Lung (tissue), 11 donors: ENCODE measurements at regions not wholly inside any gene's neighbourhood (a gene's known extent, or its start where the extent isn't known, plus 50 kb on each side); places are given as distances from the start of the nearest gene placed in this dataset.
A peak's percentile ranks its signal among the peaks of the same experiment; 100 is the strongest.

Experiments
- ATAC-seq: fragments of 200-7000 bp; cut with Tn5 transposase; one replicate; pipeline ENCODE4 v1.9.1; 2020; ENCODE audit warnings: moderate number of reproducible peaks; ENCODE audit not compliant: insufficient read depth, low FRiP score
- DNase-seq, 3 donors: peaks; one replicate each; pipeline ENCODE4 v3.0.0-alpha.2; 2013 to 2017
- H3K27ac ChIP-seq, 2 donors: one replicate each; pipeline ENCODE4 v1.5.1; 2013; ENCODE audit warnings: mild to moderate bottlenecking in 2 of 2, moderate library complexity in 2 of 2, control low read depth in 1 of 2, inconsistent platforms in 1 of 2, low read depth in 1 of 2, low read length in 1 of 2
- H3K27me3 ChIP-seq, 3 donors: one replicate each; pipeline ENCODE4 v1.5.1; 2013; ENCODE audit warnings: low read length in 2 of 3; ENCODE audit not compliant: control insufficient read depth in 3 of 3, insufficient read depth in 3 of 3
- H3K36me3 ChIP-seq, 4 donors: one replicate each; pipeline ENCODE4 v1.5.1; 2013; ENCODE audit warnings: low read length in 4 of 4, mild to moderate bottlenecking in 1 of 4, moderate library complexity in 1 of 4; ENCODE audit not compliant: control insufficient read depth in 4 of 4, insufficient read depth in 4 of 4
- H3K4me1 ChIP-seq, 5 donors: one replicate each; pipeline ENCODE4 v1.5.1; 2013; ENCODE audit warnings: low read length in 5 of 5, mild to moderate bottlenecking in 2 of 5, moderate library complexity in 1 of 5; ENCODE audit not compliant: control insufficient read depth in 5 of 5, insufficient read depth in 5 of 5
- H3K4me3 ChIP-seq: one replicate; pipeline ENCODE4 v1.5.1; 2013; ENCODE audit warnings: mild to moderate bottlenecking, control low read depth, moderate library complexity
- H3K9ac ChIP-seq, 2 donors: one replicate each; pipeline ENCODE4 v1.5.1; 2013; ENCODE audit warnings: low read length in 2 of 2, control low read depth in 1 of 2; ENCODE audit not compliant: insufficient read depth in 1 of 2
- H3K9me3 ChIP-seq, 4 donors: one replicate each; pipeline ENCODE4 v1.5.1; 2013; ENCODE audit warnings: low read length in 3 of 4, mild to moderate bottlenecking in 1 of 4, moderate library complexity in 1 of 4; ENCODE audit not compliant: control insufficient read depth in 4 of 4, insufficient read depth in 3 of 4
- WGBS, 2 donors: extraction: QIAGEN DNeasy Blood & Tissue Kit; methylation state at CpG; one replicate each; pipeline ENCODE4 v1.1.7; 2013; 5-methylcytosine and 5-hydroxymethylcytosine counted together
- TF ChIP-seq, protein P1 (sequence below): IDR thresholded peaks from 2 replicates; pipeline ENCODE4 v1.5.1; 2012; ENCODE audit warnings: mild to moderate bottlenecking; ENCODE audit errors: control extremely low read depth, extremely low read depth
- donor health status: control.
- donor health status: control.
- donor health status: Bipolar disorder and iron deficiency.
- donor health status: healthy.
- donor health status: DM: yes; HTN: yes; CAD: no.

DNA sequence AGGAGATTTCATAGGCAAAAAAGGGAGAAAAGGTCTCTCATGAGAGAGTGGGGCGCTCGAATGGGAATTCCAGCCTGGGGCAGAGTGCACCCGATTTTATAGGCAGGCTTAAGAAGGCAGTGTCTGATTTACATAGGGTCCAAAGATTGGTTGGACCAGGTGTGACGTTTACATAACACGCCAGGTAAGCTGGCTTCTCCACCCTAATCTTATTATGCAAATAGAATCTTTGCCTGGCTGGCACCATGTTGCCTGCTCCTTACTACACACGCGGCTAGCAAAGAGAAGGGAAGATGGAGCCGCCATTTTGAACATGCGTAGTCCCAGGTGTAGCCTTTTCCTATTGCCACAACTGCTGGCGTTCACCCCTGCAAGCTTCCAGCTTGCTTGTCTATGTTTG lies 103.7 kb downstream of the SLC16A1 start:
- Histone ChIP-seq H3K27me3 (no peaks in the 10 kb centered on the region), H3K9me3 (peaks cover 0 to 1% (median 0%) of the 10 kb centered on the region in 4 donors), H3K4me1 (peaks cover 0 to 8% (median 3%) of the 10 kb centered on the region in 5 donors), H3K36me3 (no peaks in the 10 kb centered on the region), H3K27ac (no peak overlapping the region), H3K9ac (no peak overlapping the region), H3K4me3 (no peak overlapping the region)
- ATAC-seq (no peak), DNase-seq (no peak)
- WGBS, 2 donors: 89 to 95% methylated on average over 10 of the region's 10 CpGs
- TF ChIP-seq, protein P1, sequence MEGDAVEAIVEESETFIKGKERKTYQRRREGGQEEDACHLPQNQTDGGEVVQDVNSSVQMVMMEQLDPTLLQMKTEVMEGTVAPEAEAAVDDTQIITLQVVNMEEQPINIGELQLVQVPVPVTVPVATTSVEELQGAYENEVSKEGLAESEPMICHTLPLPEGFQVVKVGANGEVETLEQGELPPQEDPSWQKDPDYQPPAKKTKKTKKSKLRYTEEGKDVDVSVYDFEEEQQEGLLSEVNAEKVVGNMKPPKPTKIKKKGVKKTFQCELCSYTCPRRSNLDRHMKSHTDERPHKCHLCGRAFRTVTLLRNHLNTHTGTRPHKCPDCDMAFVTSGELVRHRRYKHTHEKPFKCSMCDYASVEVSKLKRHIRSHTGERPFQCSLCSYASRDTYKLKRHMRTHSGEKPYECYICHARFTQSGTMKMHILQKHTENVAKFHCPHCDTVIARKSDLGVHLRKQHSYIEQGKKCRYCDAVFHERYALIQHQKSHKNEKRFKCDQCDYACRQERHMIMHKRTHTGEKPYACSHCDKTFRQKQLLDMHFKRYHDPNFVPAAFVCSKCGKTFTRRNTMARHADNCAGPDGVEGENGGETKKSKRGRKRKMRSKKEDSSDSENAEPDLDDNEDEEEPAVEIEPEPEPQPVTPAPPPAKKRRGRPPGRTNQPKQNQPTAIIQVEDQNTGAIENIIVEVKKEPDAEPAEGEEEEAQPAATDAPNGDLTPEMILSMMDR: no peak

DNA sequence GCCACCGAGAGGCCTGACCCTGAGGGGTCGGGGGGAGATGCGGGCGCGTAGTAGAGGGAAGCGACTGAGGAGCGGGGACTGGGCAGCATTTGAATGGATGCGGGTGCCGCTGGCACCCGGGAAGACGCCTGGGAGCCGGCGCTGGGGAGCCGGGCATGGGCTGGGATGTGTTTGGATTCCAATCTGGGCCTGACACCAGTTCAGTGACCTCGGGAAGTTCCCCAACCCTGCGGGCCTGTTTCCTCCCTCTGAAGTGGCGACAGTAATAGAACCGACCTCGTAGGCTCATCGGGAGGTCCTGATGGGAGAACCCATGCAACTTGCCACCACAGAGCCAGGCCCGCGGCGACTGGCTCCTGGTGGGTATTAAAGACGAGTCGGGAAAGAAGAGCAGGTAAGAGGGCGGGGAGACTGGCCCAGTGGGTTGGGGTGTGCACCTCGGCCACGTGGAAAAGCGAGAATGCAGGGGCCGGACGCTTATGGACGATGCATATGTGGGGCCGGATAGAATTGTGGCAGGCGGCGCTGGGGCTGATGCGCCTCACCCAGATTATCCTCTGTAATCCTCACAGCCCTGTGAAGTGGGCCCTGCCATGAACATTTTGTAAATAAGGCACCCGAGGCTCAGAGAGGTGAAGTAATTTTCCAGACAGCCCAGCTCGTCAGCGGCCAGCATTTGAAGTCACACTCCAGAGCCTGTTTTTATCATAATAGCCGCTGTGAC lies 105.8 kb downstream of the SLC16A1 start:
- no peaks in the 10 kb centered on the region for H3K27me3 ChIP-seq
- WGBS, 2 donors: 33 to 38% methylated on average over 40 of the region's 40 CpGs
- H3K9ac ChIP-seq: no peak overlapping the region
- H3K4me3 ChIP-seq: no peak overlapping the region
- no peak overlapping the region for H3K27ac ChIP-seq
- ATAC-seq: no peak
- no peak for DNase-seq
- no peaks in the 10 kb centered on the region for H3K36me3 ChIP-seq
- H3K4me1 ChIP-seq: peaks cover 0 to 8% (median 3%) of the 10 kb centered on the region in 5 donors
- H3K9me3 ChIP-seq: peaks cover 0 to 1% (median 0%) of the 10 kb centered on the region in 4 donors
- TF ChIP-seq, protein P1: no peak

DNA sequence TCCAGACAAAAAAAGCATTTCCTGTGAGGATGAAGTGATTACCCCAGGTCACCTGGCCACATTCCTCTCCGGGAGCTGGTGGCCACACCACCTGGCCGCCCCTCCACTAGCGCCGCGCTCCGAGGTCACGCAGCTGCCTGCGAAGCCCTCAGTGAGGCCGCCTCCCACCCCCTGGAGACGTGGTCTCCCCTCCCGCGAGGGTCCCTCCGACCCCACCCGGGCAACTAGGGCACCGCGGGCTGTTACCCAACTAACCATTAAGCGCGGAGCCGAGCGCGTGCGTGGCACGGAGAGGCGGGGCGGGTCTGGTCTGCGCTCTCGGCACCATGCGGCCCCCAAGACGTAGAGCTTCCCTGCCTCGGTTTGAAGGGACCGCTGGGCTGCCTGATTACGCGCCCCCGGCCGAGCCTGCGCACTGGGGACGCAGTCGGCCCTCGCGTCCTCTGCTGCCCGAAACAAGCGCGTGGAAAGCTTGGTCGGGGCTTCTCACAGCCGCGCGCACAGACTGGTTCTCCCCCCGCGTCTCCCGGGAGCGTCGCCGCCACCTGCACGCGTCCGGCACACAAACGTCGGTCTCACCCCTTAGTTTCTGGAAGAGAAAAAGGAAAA lies 106.5 kb downstream of the SLC16A1 start:
- H3K9ac ChIP-seq: no peak overlapping the region
- peaks cover 0 to 1% (median 0%) of the 10 kb centered on the region in 4 donors for H3K9me3 ChIP-seq
- DNase-seq: peak; percentile 50 to 69 (median 60)
- H3K4me3 ChIP-seq: no peak overlapping the region
- H3K4me1 ChIP-seq: peaks cover 0 to 8% (median 3%) of the 10 kb centered on the region in 5 donors
- H3K36me3 ChIP-seq: no peaks in the 10 kb centered on the region
- H3K27me3 ChIP-seq: no peaks in the 10 kb centered on the region
- ATAC-seq: no peak
- WGBS, 2 donors: 1 to 2% methylated on average over 58 of the region's 58 CpGs
- TF ChIP-seq, protein P1: no peak
- H3K27ac ChIP-seq: no peak overlapping the region
